DMS 273 (cell line): ENCODE measurements at regions not wholly inside any gene's neighbourhood (a gene's known extent, or its start where the extent isn't known, plus 50 kb on each side); places are given as distances from the start of the nearest gene placed in this dataset.
A peak's percentile ranks its signal among the peaks of the same experiment; 100 is the strongest.

Source experiments
- DNase-seq: peaks from one replicate; lab custom pipeline; 2025; ENCODE audit not compliant: unreplicated experiment; lab: John Stamatoyannopoulos, UW

DNA sequence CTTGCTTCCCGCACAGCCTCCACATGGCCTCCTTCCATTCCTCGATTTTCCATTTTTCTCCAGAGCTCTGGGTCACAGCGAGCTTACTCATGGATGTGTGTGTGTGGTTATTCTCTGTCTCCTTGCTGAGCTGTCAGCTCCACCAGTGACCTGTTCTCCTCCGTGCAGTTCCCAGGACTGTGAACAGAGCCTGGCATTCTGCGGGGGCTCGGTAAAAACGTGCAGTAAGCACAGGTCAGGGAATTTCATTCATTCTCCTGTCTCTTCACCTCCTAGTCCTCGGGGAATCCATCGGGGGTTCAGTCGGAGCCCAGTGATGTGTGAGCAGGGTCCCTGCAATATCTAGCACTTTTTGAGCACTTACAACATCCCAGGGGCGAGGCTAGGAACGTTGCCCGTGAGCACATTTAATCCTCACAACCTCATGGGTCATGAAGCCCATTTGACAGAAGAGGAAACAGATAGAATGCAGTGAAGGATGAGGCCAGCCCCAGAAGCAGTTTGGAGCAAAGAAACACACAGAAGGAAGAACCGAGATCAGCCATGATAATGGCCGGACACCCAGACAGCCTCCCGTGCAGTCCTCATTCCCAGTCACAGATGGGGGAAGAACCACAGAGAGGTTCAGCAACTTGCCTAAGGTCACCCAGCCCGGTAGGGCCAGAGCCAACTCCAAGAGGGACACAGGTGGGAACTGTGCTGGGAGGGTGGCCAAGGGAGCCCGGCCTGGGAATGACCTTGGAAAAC, 183.2 kb upstream of the GSE1 start:
- DNase-seq = no peak

DNA sequence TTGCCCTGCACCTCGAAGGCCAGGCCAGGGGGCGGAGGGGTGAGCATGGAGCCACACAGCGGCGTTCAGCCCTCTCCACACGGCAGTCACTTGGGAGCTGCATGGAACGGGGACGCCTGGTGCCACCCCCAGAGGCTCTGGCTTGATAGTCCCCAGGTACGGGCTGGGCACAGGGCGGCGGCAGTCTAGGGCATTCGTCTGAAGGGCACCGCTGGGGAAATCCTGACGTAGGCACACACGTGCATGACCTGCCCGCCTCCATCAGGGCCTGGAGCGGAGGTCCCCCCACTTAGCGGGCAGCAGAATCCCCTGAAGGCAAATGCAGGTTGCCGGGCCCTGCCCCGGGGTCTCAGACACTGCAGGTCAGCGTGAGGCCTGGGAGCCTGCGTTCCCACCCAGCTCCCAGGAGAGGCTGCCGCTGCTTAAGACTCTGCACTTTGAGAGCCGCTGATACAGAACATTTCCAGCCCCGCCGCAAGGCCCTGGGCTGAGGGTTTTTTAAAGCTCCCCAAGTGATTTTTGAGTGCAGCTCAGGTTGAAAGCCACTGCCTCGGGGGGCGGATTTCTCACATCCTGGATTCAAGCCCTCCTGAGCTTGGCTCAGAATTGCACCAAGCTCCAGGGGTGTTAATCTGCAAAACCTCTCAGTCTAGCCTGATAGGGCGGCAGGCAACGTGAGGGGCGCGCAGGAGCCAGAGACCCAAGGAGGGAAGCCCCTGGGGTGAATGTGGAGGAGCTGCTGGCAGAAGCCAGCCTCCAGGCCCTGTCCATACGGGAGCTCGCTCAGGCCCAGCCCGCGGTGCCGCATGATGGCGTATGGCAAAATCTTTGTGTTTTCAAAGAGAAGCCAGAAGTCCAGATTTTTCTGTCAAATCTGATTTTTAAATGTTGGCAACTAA, 182.3 kb upstream of the GSE1 start:
- DNase-seq = no peak

DNA sequence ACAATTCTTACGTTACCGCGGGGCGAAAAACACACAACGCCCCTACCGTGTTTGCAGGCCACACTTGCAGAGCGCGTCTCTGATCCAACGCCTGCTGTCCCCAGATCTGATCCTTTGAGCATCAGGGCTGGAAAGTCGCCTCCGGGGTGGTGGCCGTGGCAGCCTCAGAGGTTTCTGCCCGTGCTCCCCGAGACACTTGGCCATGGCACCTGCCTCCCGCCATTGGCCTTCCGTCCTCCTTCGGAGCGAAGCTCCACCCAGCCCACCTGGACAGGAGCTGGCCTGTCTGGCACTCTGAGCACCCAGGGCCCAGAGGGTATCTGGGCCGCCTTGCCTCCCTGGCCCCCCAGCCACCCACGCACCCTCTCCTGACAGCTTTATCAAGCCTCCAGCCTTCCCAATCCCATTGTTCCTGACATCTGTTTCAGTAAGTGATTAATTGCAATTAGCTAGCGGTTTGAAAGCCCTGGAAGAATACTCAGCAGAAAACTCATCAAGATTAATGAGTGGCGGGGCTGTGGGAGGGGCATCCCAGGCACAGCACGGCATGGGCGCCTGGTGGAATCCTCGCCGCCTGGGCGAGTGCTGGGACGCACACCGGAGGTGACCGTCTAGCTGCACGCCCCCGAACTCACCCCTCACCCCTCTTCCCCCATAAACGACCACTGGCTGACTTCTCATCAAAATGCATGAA, 181.5 kb upstream of the GSE1 start:
- DNase-seq = no peak

DNA sequence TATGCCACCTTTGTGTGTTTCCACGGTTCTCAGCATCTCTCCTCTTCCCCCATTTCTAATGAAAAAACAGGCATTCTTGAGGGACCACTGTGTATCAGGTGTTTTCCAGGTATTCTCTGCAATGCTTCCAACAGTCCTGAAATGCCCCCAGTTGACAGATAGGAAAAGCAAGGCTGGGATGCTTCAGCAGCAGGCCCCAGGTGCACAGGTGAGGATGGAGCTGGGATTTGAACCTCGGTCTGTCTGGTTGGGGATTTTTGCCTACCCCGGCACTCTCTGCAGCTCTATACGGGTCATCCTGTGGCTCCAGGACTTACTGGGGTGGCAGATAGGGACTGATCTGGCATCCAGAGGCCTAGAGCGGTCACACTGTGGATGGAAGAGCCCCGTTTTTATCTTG, 180.5 kb upstream of the GSE1 start:
- DNase-seq = no peak

DNA sequence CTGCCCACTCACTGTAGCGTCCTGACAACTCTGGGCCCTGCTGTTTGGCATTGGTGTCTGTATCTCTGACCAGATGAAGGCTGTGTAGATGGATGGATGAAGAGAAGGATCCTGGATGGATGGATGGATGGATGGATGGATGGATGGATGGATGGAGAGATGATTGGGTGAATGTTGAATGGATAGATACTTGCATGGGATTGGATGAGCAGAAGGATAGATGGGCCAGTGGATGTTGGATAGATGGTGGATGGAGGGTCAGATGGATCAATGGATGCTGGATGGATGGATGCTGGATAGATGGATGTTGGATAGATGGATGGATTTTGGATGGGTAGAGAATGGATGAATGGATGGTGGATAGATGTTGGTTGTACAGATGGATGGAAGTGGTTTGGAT, 179.6 kb upstream of the GSE1 start:
- DNase-seq = no peak

DNA sequence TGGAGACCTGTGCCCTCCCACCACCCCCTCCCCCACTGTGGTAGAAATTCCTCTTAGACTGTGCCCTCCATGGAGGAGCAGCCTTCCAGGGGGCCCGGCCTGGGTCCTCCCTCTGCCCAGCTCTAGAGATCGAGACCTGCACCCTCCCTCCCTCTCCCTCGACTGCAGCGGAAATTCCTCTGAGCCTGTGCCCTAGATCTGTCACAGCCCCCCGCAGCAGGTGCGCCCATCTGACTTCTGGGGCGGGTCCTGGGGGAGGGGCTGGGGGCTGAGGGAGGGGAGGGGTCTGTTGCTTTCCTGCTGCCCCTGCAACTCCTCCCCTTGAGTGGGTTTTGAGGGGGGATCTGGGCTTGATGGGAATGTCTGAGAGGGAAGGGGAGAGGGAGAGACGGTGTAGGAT, 177.8 kb upstream of the GSE1 start:
- DNase-seq = no peak

DNA sequence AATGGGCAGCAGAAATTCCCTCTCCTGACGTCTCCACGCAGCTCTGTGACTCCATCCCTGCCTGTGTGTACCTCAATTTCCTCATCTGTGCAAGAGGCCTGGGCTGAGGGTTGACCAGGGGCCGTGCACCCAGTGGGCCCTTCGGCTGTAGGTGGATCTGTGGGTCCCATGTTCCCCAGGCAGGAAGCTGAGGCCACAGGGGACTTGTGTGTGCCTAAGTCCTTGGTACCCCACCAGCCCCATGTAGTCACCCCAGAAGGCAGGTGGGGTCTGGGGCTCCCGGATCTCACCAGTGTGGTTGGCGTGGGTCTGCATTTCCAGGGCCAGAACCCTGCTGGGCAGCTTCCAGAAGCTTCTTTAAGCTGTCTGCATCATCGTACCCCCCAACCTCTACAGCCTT, 177.4 kb upstream of the GSE1 start:
- no peak for DNase-seq

DNA sequence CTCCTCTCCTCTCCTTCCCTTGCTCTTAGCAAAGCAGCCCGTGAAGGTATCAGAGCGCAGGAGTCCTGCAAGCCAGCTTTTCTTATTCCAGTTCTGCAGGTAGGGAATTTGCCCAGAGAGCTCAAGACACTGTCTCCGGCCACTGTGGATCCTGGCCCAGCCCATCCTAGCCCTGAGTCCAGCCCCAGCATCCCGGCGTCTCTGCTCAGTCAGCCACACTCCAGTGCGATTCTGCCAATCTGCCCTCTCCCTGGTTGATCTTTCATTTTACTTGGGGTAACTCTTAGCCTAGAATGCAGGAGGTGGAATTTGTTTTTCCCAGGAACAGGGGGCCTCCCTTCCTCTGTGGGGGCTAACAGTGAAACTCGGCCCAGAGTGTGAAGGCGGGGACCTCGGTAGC, 176.9 kb upstream of the GSE1 start:
- DNase-seq = peak; percentile 78

DNA sequence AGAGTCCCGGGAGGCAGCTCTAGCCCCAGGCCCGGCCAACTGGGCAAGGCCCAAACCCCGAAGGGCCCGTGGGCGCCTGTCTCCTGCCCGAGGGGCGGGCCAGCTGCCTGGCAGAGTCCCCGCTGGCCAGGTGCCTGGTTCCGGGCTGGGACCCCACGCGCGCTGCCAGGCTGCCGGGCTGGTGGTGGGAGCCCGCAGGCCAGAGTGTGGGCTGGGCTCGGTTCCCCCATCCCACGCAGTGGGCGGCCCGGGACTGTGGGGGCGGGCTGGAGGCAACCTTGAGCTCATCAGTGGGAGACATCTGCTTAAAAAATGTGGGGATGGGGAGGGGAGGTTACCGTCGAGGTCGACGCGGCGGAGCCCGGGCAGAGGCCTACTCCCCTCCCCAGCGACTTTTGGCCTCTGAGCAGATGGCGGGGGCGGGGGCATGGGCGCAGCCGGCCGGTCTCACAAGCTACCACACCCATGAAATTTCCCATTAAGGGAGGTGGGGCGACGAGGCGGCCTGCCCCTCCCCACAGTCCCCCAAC, 176.4 kb upstream of the GSE1 start:
- DNase-seq = peak; percentile 98

DNA sequence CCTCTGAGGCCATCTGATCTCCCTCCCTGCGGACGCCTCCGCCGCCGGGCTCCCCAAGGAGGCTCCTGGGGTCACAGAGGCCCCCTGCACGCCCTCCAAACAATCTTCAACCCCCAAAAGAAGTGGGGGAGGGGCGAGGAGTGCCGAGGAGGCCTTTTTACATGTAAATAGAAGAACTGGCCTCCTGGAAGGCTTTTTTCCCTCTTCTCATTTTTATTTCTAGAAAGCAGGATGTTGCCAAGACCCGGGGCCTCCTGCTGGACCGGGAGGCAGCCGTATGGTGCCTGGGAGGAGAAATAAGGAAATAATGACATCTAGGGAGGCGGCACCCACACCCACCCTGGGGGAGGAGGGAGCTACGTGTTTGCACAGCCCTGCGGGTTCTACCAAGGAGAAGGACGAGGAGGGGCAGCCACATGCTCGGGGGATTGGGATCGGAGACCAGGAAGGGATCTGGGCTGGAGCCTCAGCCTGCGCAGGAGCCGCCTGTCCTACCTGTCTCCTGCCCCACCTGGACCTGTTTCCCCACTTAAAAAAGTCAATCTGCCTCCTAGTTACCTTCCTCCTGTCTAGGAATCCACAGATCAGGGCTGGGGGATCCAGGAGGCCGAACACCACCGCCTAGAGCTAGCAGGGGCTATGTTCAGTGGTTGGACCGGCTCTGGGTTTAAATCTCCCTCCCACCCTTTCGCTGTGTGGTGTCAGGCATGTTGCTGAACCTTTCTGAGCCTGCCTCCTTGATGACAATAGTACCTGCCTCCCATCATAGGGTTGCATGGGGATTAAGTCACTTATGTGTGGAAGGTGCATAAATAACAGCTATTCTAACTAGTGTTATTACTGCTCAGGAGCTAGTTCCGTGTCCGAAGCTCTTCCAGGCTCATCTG, 175.7 kb upstream of the GSE1 start:
- DNase-seq = peak; percentile 97

DNA sequence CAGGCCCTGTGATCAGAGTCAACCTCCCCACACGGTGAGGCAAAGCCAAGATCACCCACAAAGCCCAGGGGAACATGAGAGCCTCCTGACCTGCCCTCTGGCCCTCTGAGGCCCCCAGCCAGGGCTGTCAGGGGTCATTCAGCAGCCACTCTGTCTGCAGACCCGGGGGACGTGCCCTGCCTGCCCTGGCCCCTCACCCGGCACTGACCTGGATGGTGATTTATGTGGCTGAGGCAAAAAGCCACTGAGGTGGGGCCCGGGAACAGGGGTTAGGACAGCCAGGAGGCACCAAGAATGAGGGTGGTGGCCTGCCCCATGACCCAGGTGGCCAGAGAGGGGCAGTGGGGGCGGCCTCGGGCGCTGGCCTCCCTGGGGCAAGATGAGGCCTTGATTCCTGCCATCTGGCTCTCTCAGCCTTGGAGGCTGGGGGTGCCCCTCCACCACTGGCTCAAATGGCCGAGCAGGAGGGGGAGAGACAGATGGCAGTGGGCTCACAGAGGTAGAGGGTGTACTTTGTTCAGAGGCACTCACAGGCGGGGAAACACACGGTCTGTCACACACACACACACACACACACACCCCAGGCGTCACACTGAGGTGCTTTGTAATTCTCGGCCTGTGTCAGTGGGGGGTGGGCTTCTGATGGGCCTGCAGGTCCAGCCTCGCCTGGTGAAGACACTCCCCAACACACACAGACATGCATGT, 174.0 kb upstream of the GSE1 start:
- DNase-seq = peak; percentile 93

DNA sequence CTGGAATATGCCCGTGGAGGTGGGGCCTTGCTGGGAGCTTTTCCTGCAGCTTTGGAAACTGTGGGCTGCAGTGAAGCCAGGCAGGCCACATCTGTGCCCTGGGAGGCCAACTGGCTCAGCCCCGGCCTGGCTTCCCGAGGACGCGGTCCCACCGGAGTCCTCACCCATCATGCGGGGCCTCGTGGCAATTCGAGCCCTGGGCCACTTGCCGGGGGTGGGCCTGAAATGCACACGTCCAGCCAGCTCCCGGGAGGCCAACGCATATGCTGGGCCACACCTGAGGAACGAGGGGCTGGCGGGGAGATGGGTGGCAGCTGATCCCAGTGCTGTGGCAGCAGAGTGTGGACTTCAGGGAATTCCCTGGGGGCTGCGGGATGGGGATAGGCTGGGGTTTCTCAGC, 172.4 kb upstream of the GSE1 start:
- DNase-seq = no peak

DNA sequence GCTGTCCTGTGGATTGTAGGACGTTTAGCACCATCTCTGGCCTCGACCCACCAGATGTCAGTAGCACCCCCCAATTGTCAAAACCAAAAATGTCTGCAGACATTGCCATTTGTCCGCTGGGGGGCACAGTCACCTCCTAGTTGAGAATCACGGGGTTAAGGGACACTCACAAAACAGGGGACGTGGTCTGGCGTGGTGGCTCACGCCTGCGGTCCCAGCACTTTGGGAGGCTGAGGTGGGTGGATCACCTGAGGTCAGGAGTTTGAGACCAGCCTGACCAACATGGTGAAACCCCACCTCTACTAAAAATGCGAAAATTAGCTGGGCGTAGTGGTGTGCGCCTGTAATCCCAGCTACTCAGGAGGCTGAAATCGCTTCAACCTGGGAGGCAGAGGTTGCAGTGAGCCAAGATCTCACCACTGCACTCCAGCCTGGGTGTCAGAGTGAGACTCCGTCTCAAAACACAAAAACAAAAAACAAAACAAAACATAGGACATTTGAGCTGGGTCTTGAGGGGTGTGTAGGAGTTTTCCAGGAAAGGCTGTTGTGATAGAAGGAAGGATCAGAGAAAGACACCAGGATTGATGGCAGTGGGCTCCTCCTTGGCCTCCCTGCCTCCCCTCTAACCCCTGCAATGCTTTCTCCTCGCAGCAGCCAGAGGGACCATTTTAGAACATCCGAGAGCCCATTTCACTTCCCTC, 171.8 kb upstream of the GSE1 start:
- no peak for DNase-seq

DNA sequence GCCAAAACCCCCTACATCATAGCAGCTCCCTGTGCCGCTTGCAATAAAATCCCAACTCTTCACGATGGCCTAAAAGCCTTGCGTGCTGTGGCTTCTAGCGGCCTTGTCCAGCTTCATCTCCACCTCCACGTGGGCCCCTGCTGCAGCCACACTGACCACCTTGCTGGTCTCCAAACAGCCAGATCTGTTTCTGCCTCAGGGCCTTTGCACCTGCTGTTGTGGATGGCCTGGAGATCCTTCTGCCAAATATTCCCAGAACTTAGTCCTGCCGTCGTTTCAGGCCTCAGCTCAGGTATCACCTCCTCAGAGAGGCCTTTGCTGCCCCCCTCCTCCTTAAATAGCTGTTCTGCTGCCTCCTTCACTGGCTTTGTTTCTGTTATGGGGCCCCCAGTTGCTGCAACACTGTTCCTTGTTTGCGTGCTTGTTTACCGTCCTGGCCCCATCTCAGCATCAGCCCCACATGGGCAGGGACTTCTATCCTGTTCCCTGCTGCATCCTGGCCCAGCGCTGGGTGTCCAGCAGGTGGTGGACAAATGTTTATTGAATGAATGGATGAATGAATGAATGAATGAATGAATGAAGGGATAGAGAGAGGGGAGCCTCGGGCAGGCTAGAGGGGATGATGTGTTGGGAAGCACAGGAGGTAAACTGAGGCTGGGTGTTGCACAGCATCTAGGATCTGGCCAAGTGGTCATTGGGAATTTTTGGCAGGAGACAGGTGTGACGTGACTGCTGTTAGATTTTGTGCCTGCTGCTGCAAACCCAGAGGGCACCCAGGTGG, 171.0 kb upstream of the GSE1 start:
- no peak for DNase-seq

DNA sequence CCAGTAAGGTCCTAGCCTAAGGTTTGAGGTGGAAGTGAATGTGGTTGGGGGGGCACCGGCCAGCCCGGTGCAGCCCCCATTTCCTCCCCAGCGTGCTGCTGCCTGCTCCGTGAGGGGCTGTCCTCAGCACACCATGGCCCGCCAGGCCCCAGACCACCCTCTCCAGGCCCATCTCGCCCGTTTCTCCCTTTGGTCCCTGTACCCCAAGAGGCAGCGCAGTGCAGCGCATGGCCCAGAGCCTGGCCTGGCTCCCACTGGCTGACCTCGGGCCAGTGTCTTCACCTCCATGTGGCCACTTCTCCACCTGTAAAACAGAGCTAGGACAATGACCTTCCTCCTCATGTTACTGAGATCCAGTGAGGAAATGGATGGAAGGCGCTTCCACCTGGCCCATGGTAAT, 170.0 kb upstream of the GSE1 start:
- DNase-seq = no peak

DNA sequence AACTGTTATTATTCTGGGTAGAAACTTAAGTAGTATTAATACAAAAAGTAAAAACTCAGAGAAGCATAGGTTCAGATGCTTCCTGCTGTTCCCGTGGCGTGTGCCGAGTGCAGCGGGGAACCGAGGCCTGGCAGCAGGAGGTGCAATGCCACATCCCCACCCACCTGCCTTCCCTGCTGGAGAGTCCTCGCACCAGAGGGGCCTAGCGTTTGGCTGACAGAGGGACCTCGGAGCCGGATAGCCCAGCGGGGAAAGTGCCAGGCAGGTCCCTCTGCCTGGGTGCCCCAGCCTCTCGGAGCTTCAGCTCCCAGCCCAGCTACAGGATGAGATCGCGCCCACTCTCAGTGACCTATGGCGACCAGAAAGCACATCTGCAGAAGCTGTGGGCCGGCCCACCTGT, 169.6 kb upstream of the GSE1 start:
- no peak for DNase-seq

DNA sequence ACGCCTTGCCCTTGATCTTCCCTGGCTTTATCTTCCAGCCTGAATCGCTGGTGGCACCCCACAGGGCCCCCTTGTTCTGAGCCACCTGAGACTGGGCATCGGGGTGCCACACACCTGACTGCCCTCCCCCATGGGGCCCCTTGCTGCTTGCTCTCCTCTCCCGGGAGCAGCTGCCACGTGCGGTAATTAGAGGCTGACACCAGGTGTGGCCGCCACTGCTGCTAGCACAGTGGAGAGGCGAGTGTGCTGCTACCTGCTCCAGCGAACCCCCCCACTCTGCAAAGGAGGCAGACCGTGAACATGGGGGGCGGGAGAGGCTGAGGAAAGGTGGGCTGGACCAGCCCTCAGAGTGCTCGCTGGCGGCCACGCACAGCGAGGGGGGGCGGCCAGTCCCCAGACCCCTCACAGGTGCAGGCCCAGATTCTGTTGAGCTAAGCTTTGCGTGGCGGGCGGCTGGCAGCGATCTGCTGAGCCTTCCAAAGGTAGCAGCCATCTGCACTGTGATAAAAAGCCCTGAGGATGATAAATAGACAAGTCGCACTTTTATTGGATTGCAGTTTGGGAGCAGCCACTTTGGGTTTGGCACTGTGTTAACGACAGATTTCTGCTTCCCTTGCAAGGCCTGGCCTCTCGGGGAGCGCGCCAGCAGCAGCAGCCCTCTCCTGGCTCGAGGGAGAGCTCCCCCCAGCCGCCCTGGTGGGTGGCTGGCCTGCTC, 167.9 kb upstream of the GSE1 start:
- peak; percentile 96 for DNase-seq

DNA sequence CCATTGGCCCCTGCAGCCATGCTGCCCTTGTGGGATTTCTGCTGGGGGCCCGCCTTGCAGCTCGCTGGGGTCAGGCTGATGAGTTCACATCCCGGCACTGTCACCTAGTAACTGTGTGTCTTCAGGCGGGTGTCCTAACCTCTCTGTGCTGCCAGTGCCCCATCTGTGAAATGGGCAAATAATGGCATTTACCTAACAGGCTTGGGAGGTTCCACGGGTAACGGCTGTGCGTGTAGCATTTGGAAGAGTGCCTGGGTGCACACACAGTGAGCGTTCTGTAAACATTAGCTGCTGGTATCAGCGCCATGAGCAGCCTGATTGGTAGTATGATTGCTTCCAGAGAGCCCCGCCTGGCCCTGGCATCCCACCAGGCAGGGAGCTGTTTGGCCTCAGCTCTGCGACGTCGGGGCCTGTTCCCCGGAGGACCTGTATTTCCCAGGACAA, 167.3 kb upstream of the GSE1 start:
- peak; percentile 91 for DNase-seq
